GM12878 (cell line): ENCODE measurements at regions not wholly inside any gene's neighbourhood (a gene's known extent, or its start where the extent isn't known, plus 50 kb on each side); places are given as distances from the start of the nearest gene placed in this dataset.

Experiments used
- ATAC-seq: fragments of 200-7000 bp; cut with Tn5 transposase; 3 replicates; pipeline ENCODE4 v1.9.1; 2020; ENCODE audit warnings: mild to moderate bottlenecking, moderate library complexity
- BruUV-seq: library from RNA; stranded (reverse); fragments of 400-500 nt; replicated peaks from 2 replicates; lab custom pipeline; 2021; lab: Mats Ljungman, UMichigan
- CTCF ChIA-PET: fragments of 300-600 bp; sonication (Branson Sonifier 250); formaldehyde crosslinking; extraction: SDS; loops from one replicate; lab custom pipeline; 2021; ENCODE audit warnings: inconsistent platforms; lab: Yijun Ruan, JAX
- POLR2A ChIA-PET: fragments of 350-600 bp; formaldehyde crosslinking; extraction: SDS; loops from one replicate; lab custom pipeline; 2021; ENCODE audit warnings: inconsistent platforms; lab: Charles Lee
- RAD21 ChIA-PET: fragments of 300-600 bp; sonication (Branson Sonifier 250); formaldehyde crosslinking; loops from one replicate; lab custom pipeline; 2023; ENCODE audit warnings: antibody characterized with exemption; ENCODE audit not compliant: unreplicated experiment; lab: Charles Lee
- SMC1A ChIA-PET: fragments of 300-600 bp; sonication (Branson Sonifier 250); formaldehyde crosslinking; loops from one replicate; lab custom pipeline; 2023; ENCODE audit not compliant: unreplicated experiment, uncharacterized antibody; lab: Charles Lee
- DNase-seq: peaks from one replicate; pipeline ENCODE4 v3.0.0-alpha.2; 2011; ENCODE audit warnings: low read depth, low spot score
- FAIRE-seq: peaks from 3 replicates; lab custom pipeline; 2011; peaks lifted over from hg19 to GRCh38; lab: Jason Lieb, UNC
- H2AFZ ChIP-seq: 2 replicates; pipeline ENCODE4 v1.6.0; 2011; ENCODE audit warnings: low read depth, low read length, control low read depth; ENCODE audit not compliant: control insufficient read depth
- H3K27ac ChIP-seq: 2 replicates; pipeline ENCODE4 v1.5.1; 2011; ENCODE audit warnings: control low read depth; ENCODE audit not compliant: control insufficient read depth, insufficient read depth
- H3K27me3 ChIP-seq, 2 experiments: replicated peaks in 1 of 2; 2 replicates each; pipeline versions ENCODE4 v1.6.0 to v1.6.1; 2011; ENCODE audit warnings: low read length in 1 of 2; ENCODE audit not compliant: control insufficient read depth in 2 of 2, insufficient read depth in 2 of 2
- H3K36me3 ChIP-seq, 2 experiments: 2 replicates each; pipeline ENCODE4 v1.5.1; 2011; ENCODE audit warnings: low read length in 1 of 2; ENCODE audit not compliant: control insufficient read depth in 2 of 2, insufficient read depth in 2 of 2
- H3K4me1 ChIP-seq: 2 replicates; pipeline ENCODE4 v1.6.1; 2011; ENCODE audit warnings: mild to moderate bottlenecking, low read length, moderate library complexity, mixed read lengths; ENCODE audit not compliant: control insufficient read depth, insufficient read depth
- H3K4me2 ChIP-seq: 2 replicates; pipeline ENCODE4 v1.6.0; 2011; ENCODE audit warnings: control low read depth; ENCODE audit not compliant: control insufficient read depth, insufficient read depth
- H3K4me3 ChIP-seq: fragments of 200-600 bp; sonication (generic); 2 replicates; pipeline ENCODE4 v1.5.1; 2016
- H3K79me2 ChIP-seq: 2 replicates; pipeline ENCODE4 v1.6.0; 2011; ENCODE audit warnings: low read length; ENCODE audit not compliant: control insufficient read depth, insufficient read depth
- H3K9ac ChIP-seq: 2 replicates; pipeline ENCODE4 v1.8.0; 2011; ENCODE audit warnings: low read length, control low read depth, mixed read lengths; ENCODE audit not compliant: control insufficient read depth, insufficient read depth
- H3K9me3 ChIP-seq: replicated peaks from 3 replicates; pipeline ENCODE4 v1.5.1; 2011; ENCODE audit warnings: mild to moderate bottlenecking, low read length; ENCODE audit not compliant: control insufficient read depth, insufficient read depth
- H4K20me1 ChIP-seq: 2 replicates; pipeline ENCODE4 v1.6.0; 2011; ENCODE audit not compliant: control insufficient read depth, insufficient read depth
- CBX3 ChIP-seq: fragments of 200-600 bp; sonication (generic); IDR thresholded peaks from 2 replicates; pipeline ENCODE4 v1.6.1; 2016; ENCODE audit warnings: low read depth, borderline replicate concordance
- CHD4 ChIP-seq: fragments of 200-600 bp; sonication (generic); IDR thresholded peaks from 2 replicates; pipeline ENCODE4 v1.6.1; 2016; ENCODE audit warnings: mild to moderate bottlenecking
- EGR1 ChIP-seq, 2 experiments: IDR thresholded peaks; 1 replicate in 1 of 2; 2 replicates in 1 of 2; pipeline ENCODE4 v1.6.1; 2011 to 2012; ENCODE audit warnings: low read depth in 2 of 2, low read length in 2 of 2, borderline replicate concordance in 1 of 2, mild to moderate bottlenecking in 1 of 2, moderate library complexity in 1 of 2
- ESRRA ChIP-seq: IDR thresholded peaks from 2 replicates; pipeline ENCODE4 v1.6.1; 2012; ENCODE audit warnings: mild to moderate bottlenecking, low read length, improper control_type of control experiment
- GABPA ChIP-seq: IDR thresholded peaks from 2 replicates; pipeline ENCODE4 v1.6.1; 2014; ENCODE audit warnings: antibody characterized with exemption, low read depth, mild to moderate bottlenecking, inconsistent platforms
- HDGF ChIP-seq: fragments of 450-650 bp; IDR thresholded peaks from 2 replicates; pipeline ENCODE4 v1.6.1; 2016; ENCODE audit warnings: antibody characterized with exemption
- NFYA ChIP-seq: IDR thresholded peaks from 2 replicates; pipeline ENCODE4 v1.6.1; 2011; ENCODE audit warnings: low read depth, mild to moderate bottlenecking, low read length, improper control_type of control experiment, borderline replicate concordance
- PAX5 ChIP-seq: IDR thresholded peaks from 2 replicates; pipeline ENCODE4 v1.6.1; 2011; ENCODE audit warnings: low read depth, low read length, borderline replicate concordance
- PAX8 ChIP-seq: fragments of 450-650 bp; IDR thresholded peaks from 2 replicates; pipeline ENCODE4 v1.6.1; 2017; ENCODE audit warnings: mild to moderate bottlenecking, moderate library complexity
- PRDM15 ChIP-seq: fragments of 450-650 bp; formaldehyde crosslinking; IDR thresholded peaks from 2 replicates; pipeline ENCODE4 v1.4.0; 2020; ENCODE audit warnings: mild to moderate bottlenecking, moderate library complexity
- RBBP5 ChIP-seq: fragments of 200-600 bp; sonication (generic); conservative IDR thresholded peaks from 2 replicates; pipeline ENCODE4 v1.6.1; 2016
- SIN3A ChIP-seq: IDR thresholded peaks from 2 replicates; pipeline ENCODE4 v1.6.1; 2012; ENCODE audit warnings: low read depth, low read length, improper control_type of control experiment
- SIX5 ChIP-seq: IDR thresholded peaks from 2 replicates; pipeline ENCODE4 v1.6.1; 2011; ENCODE audit warnings: mild to moderate bottlenecking, low read depth, low read length, moderate library complexity; ENCODE audit not compliant: severe bottlenecking
- SMAD1 ChIP-seq: fragments of 450-650 bp; IDR thresholded peaks from 2 replicates; pipeline ENCODE4 v1.6.1; 2018; ENCODE audit warnings: mild to moderate bottlenecking, low read depth; ENCODE audit not compliant: partially characterized antibody
- SPI1 ChIP-seq: IDR thresholded peaks from 2 replicates; pipeline ENCODE4 v1.6.1; 2011; ENCODE audit warnings: low read depth, mild to moderate bottlenecking, low read length, moderate library complexity, borderline replicate concordance; ENCODE audit not compliant: insufficient read depth
- SREBF2 ChIP-seq: IDR thresholded peaks from 2 replicates; pipeline ENCODE4 v1.6.1; 2012; ENCODE audit warnings: mild to moderate bottlenecking, low read length
- TARDBP ChIP-seq: IDR thresholded peaks from 2 replicates; pipeline ENCODE4 v1.6.1; 2016; ENCODE audit warnings: borderline replicate concordance
- WGBS: methylation state at CpG from one replicate; pipeline ENCODE4 v1.1.6; 2016; ENCODE audit warnings: low lambda C conversion rate; ENCODE audit not compliant: insufficient replicate concordance, insufficient coverage; ENCODE audit errors: missing lambda C conversion rate; 5-methylcytosine and 5-hydroxymethylcytosine counted together
- in situ Hi-C: fragments of 300-500 bp; cut with MboI; formaldehyde crosslinking; loops from 9 replicates; pipeline ENCODE4 v1.14.3; 2018; ENCODE audit warnings: mixed read lengths
- intact Hi-C: fragments of 100-400 bp; cut with micrococcal nuclease; formaldehyde crosslinking; loops from one replicate; pipeline ENCODE4 v1.14.2; 2022; ENCODE audit not compliant: unreplicated experiment

GRCh38 chr9:108545436-108545835, 310.4 kb downstream of the ACTL7B start:
- RAD21 ChIA-PET = no interaction called here
- TF ChIP-seq SIN3A (no peak), SPI1 (no peak), PAX5 (no peak), SMAD1 (no peak), TARDBP (no peak), PAX8 (no peak), GABPA (no peak), SIX5 (no peak), NFYA (no peak), EGR1 (IDR thresholded peaks at IDR 0.05; ENCODE audit: borderline replicate concordance in 1 of 2, low read depth in 2 of 2, low read length in 2 of 2) (no peak), RBBP5 (no peak), SREBF2 (no peak), PRDM15 (CRISPR knock-in tag) (no peak), CBX3 (no peak), CHD4 (no peak), HDGF (no peak), ESRRA (no peak)
- POLR2A ChIA-PET = no interaction called here
- Histone ChIP-seq H3K79me2 (no peaks in the 10 kb centered on the region), H3K36me3 (no peaks in the 10 kb centered on the region), H3K4me3 (no peak overlapping the region), H4K20me1 (no peaks in the 10 kb centered on the region), H3K27ac (no peak overlapping the region), H3K9ac (no peak overlapping the region), H3K27me3 (no peaks in the 10 kb centered on the region), H3K9me3 (no peaks in the 10 kb centered on the region), H2AFZ (no peak overlapping the region), H3K4me2 (no peak overlapping the region), H3K4me1 (no peaks in the 10 kb centered on the region)
- in situ Hi-C loops (no loop called here), intact Hi-C loops (no loop called here)
- DNase-seq (no peak), FAIRE-seq (no peak), ATAC-seq (no peak)
- BruUV-seq = no TSS peak
- SMC1A ChIA-PET = no interaction called here
- CTCF ChIA-PET = no interaction called here
- WGBS = 52% methylated on average over 4 of the region's 4 CpGs
